BLaER1 (cell line): ENCODE measurements at regions not wholly inside any gene's neighbourhood (a gene's known extent, or its start where the extent isn't known, plus 50 kb on each side); places are given as distances from the start of the nearest gene placed in this dataset.
"Not testable (repeated sequence)": the region's sequence is repeated elsewhere in the genome, so short reads cannot be mapped to it uniquely, and the experiment has no call there.

Source experiments
- H3K27ac ChIP-seq: shearing (Covaris generic); formaldehyde crosslinking; 2 replicates; pipeline ENCODE4 v1.8.1; 2022
- H3K27me3 ChIP-seq: shearing (Covaris generic); formaldehyde crosslinking; 2 replicates; pipeline ENCODE4 v1.8.1; 2022
- H3K36me3 ChIP-seq: shearing (Covaris generic); formaldehyde crosslinking; 2 replicates; pipeline ENCODE4 v1.8.1; 2022
- H3K4me1 ChIP-seq: shearing (Covaris generic); formaldehyde crosslinking; 2 replicates; pipeline ENCODE4 v1.8.1; 2022
- H3K4me2 ChIP-seq: shearing (Covaris generic); formaldehyde crosslinking; 2 replicates; pipeline ENCODE4 v1.8.1; 2022
- H3K4me3 ChIP-seq: shearing (Covaris generic); formaldehyde crosslinking; 2 replicates; pipeline ENCODE4 v1.8.1; 2022
- H3K9ac ChIP-seq: shearing (Covaris generic); formaldehyde crosslinking; 2 replicates; pipeline ENCODE4 v1.8.1; 2022
- H3K9me3 ChIP-seq: shearing (Covaris generic); formaldehyde crosslinking; 2 replicates; pipeline ENCODE4 v1.8.1; 2022
- H4K20me1 ChIP-seq: shearing (Covaris generic); formaldehyde crosslinking; 2 replicates; pipeline ENCODE4 v1.8.1; 2022
- Cebpa-rat ChIP-seq: shearing (Covaris generic); IDR thresholded peaks from 2 replicates; pipeline ENCODE4 v1.8.1; 2022

- no peak overlapping the region for H3K4me3 ChIP-seq
Measured at GRCh38 chr10:85379338-85379737, 987.3 kb downstream of the GRID1 start.

GRCh38 chr10:85400981-85401695, 965.5 kb downstream of the GRID1 start:
- H4K20me1 ChIP-seq: no peaks in the 10 kb centered on the region
- no peaks in the 10 kb centered on the region for H3K36me3 ChIP-seq
- no peak for TF ChIP-seq Cebpa-rat
- no peak overlapping the region for H3K4me2 ChIP-seq
- H3K9me3 ChIP-seq: no peaks in the 10 kb centered on the region
- H3K4me1 ChIP-seq: no peaks in the 10 kb centered on the region
- no peak overlapping the region for H3K9ac ChIP-seq
- H3K4me3 ChIP-seq: no peak overlapping the region
- no peak overlapping the region for H3K27ac ChIP-seq
- no peaks in the 10 kb centered on the region for H3K27me3 ChIP-seq

More at GRCh38 chr10:85379338-85379737, 987.3 kb downstream of the GRID1 start:
- Histone ChIP-seq H3K4me1 (no peaks in the 10 kb centered on the region), H3K36me3 (no peaks in the 10 kb centered on the region), H3K9me3 (no peaks in the 10 kb centered on the region), H3K27ac (no peak overlapping the region), H3K27me3 (no peaks in the 10 kb centered on the region), H3K4me2 (no peak overlapping the region), H3K9ac (no peak overlapping the region), H4K20me1 (no peaks in the 10 kb centered on the region)
- TF ChIP-seq Cebpa-rat: no peak

- Histone ChIP-seq H3K4me2 (no peak overlapping the region), H3K4me1 (no peaks in the 10 kb centered on the region), H3K27me3 (no peaks in the 10 kb centered on the region), H3K9me3 (no peaks in the 10 kb centered on the region), H3K4me3 (no peak overlapping the region), H4K20me1 (no peaks in the 10 kb centered on the region), H3K36me3 (no peaks in the 10 kb centered on the region), H3K27ac (no peak overlapping the region), H3K9ac (no peak overlapping the region)
- TF ChIP-seq Cebpa-rat: no peak
Measured at GRCh38 chr10:85402541-85402940, 964.1 kb downstream of the GRID1 start.

- Histone ChIP-seq H3K4me1 (no peaks in the 10 kb centered on the region), H3K4me3 (no peak overlapping the region), H3K9ac (no peak overlapping the region), H3K27ac (no peak overlapping the region), H3K4me2 (no peak overlapping the region), H3K27me3 (no peaks in the 10 kb centered on the region), H4K20me1 (no peaks in the 10 kb centered on the region), H3K36me3 (no peaks in the 10 kb centered on the region), H3K9me3 (peaks cover 28% of the 10 kb centered on the region)
- TF ChIP-seq Cebpa-rat: no peak
Measured at GRCh38 chr10:85407088-85407487, 959.5 kb downstream of the GRID1 start.

- H3K4me3 ChIP-seq: no peak overlapping the region
- TF ChIP-seq Cebpa-rat: no peak
- no peaks in the 10 kb centered on the region for H3K4me1 ChIP-seq
- no peaks in the 10 kb centered on the region for H3K27me3 ChIP-seq
- no peak overlapping the region for H3K4me2 ChIP-seq
- H3K9me3 ChIP-seq: peaks cover 31% of the 10 kb centered on the region
- no peaks in the 10 kb centered on the region for H4K20me1 ChIP-seq
- no peak overlapping the region for H3K27ac ChIP-seq
- no peak overlapping the region for H3K9ac ChIP-seq
- no peaks in the 10 kb centered on the region for H3K36me3 ChIP-seq
Measured at GRCh38 chr10:85408388-85408787, 958.2 kb downstream of the GRID1 start.

GRCh38 chr10:85410586-85410985, 956.0 kb downstream of the GRID1 start:
- not testable (repeated sequence) for H3K4me3 ChIP-seq, H3K4me2 ChIP-seq, H3K9ac ChIP-seq, H3K36me3 ChIP-seq, H3K27me3 ChIP-seq, H4K20me1 ChIP-seq, H3K27ac ChIP-seq, H3K4me1 ChIP-seq
- H3K9me3 ChIP-seq: peaks cover 31% of the 10 kb centered on the region

GRCh38 chr10:85413570-85413969, 953.0 kb downstream of the GRID1 start:
- H3K4me1 ChIP-seq: no peaks in the 10 kb centered on the region
- H3K9me3 ChIP-seq: peaks cover 31% of the 10 kb centered on the region
- H3K9ac ChIP-seq: no peak overlapping the region
- H3K27me3 ChIP-seq: no peaks in the 10 kb centered on the region
- no peak overlapping the region for H3K4me3 ChIP-seq
- no peak overlapping the region for H3K27ac ChIP-seq
- no peak for TF ChIP-seq Cebpa-rat
- H4K20me1 ChIP-seq: no peaks in the 10 kb centered on the region
- H3K4me2 ChIP-seq: no peak overlapping the region
- no peaks in the 10 kb centered on the region for H3K36me3 ChIP-seq

- Histone ChIP-seq H3K4me2 (peak overlapping the region; percentile 31; the same call in 1 of the 2 replicates), H4K20me1 (no peaks in the 10 kb centered on the region), H3K9me3 (no peaks in the 10 kb centered on the region), H3K27ac (no peak overlapping the region), H3K4me3 (no peak overlapping the region), H3K4me1 (peaks cover 8% of the 10 kb centered on the region), H3K9ac (no peak overlapping the region), H3K36me3 (no peaks in the 10 kb centered on the region), H3K27me3 (no peaks in the 10 kb centered on the region)
- TF ChIP-seq Cebpa-rat: no peak
Measured at GRCh38 chr10:85420501-85421191, 945.9 kb downstream of the GRID1 start.

- peak overlapping the region; percentile 31; the same call in 1 of the 2 replicates for H3K4me2 ChIP-seq
- H3K36me3 ChIP-seq: no peaks in the 10 kb centered on the region
- H3K4me1 ChIP-seq: peaks cover 8% of the 10 kb centered on the region
- no peaks in the 10 kb centered on the region for H4K20me1 ChIP-seq
- H3K4me3 ChIP-seq: no peak overlapping the region
- H3K27me3 ChIP-seq: no peaks in the 10 kb centered on the region
- no peak overlapping the region for H3K27ac ChIP-seq
- no peak overlapping the region for H3K9ac ChIP-seq
- no peaks in the 10 kb centered on the region for H3K9me3 ChIP-seq
- no peak for TF ChIP-seq Cebpa-rat
Measured at GRCh38 chr10:85421421-85421820, 945.2 kb downstream of the GRID1 start.

GRCh38 chr10:85429126-85429525, 937.5 kb downstream of the GRID1 start:
- Histone ChIP-seq H3K4me3 (no peak overlapping the region), H3K27ac (no peak overlapping the region), H4K20me1 (no peaks in the 10 kb centered on the region), H3K4me1 (no peaks in the 10 kb centered on the region), H3K9me3 (no peaks in the 10 kb centered on the region), H3K9ac (no peak overlapping the region), H3K36me3 (no peaks in the 10 kb centered on the region), H3K27me3 (no peaks in the 10 kb centered on the region), H3K4me2 (no peak overlapping the region)
- no peak for TF ChIP-seq Cebpa-rat
